ENCODE measurements at regions not wholly inside any gene's neighbourhood (a gene's known extent, or its start where the extent isn't known, plus 50 kb on each side); places are given as distances from the start of the nearest gene placed in this dataset.
"Not testable (repeated sequence)": the region's sequence is repeated elsewhere in the genome, so short reads cannot be mapped to it uniquely, and the experiment has no call there.

- DNase-seq (ENCODE audit: extremely low read depth, low read depth), result no peak
- TF ChIP-seq CTCF (IDR thresholded peaks at IDR 0.05; ENCODE audit: low read depth, low read length, missing control alignments), result no peak
- H3K4me3 ChIP-seq (replicated peaks; ENCODE audit: low read depth, low read length), result no peak overlapping the region
Observed at GRCh38 chr1:60918867-60919266, 163.5 kb upstream of the NFIA start.

GRCh38 chr1:60916906-60917305 lies 165.5 kb upstream of the NFIA start:
- TF ChIP-seq CTCF (IDR thresholded peaks at IDR 0.05; ENCODE audit: low read depth, low read length, missing control alignments), result no peak
- DNase-seq (ENCODE audit: extremely low read depth, low read depth), result no peak

GRCh38 chr1:60916199-60916598 lies 166.2 kb upstream of the NFIA start:
- H3K4me3 ChIP-seq (replicated peaks; ENCODE audit: low read depth, low read length), result no peak overlapping the region
- no peak for TF ChIP-seq CTCF (IDR thresholded peaks at IDR 0.05; ENCODE audit: low read depth, low read length, missing control alignments)
- no peak for DNase-seq (ENCODE audit: extremely low read depth, low read depth)

More at GRCh38 chr1:60916906-60917305, 165.5 kb upstream of the NFIA start:
- no peak overlapping the region for H3K4me3 ChIP-seq (replicated peaks; ENCODE audit: low read depth, low read length)

GRCh38 chr1:60915441-60915840 lies 166.9 kb upstream of the NFIA start:
- no peak overlapping the region for H3K4me3 ChIP-seq (replicated peaks; ENCODE audit: low read depth, low read length)
- TF ChIP-seq CTCF (IDR thresholded peaks at IDR 0.05; ENCODE audit: low read depth, low read length, missing control alignments), result no peak
- no peak for DNase-seq (ENCODE audit: extremely low read depth, low read depth)

- DNase-seq (ENCODE audit: extremely low read depth, low read depth), result no peak
- no peak overlapping the region for H3K4me3 ChIP-seq (replicated peaks; ENCODE audit: low read depth, low read length)
- TF ChIP-seq CTCF (IDR thresholded peaks at IDR 0.05; ENCODE audit: low read depth, low read length, missing control alignments), result no peak
Observed at GRCh38 chr1:60914982-60915381, 167.4 kb upstream of the NFIA start.

- H3K4me3 ChIP-seq (replicated peaks; ENCODE audit: low read depth, low read length); DNase-seq (ENCODE audit: extremely low read depth, low read depth): not testable (repeated sequence)
Observed at GRCh38 chr1:60913708-60914107, 168.7 kb upstream of the NFIA start.

GRCh38 chr1:60913039-60913438 lies 169.3 kb upstream of the NFIA start:
- no peak overlapping the region for H3K4me3 ChIP-seq (replicated peaks; ENCODE audit: low read depth, low read length)
- no peak for DNase-seq (ENCODE audit: extremely low read depth, low read depth)
- no peak for TF ChIP-seq CTCF (IDR thresholded peaks at IDR 0.05; ENCODE audit: low read depth, low read length, missing control alignments)

All from HFF-Myc (cell line).